ENCODE measurements at regions not wholly inside any gene's neighbourhood (a gene's known extent, or its start where the extent isn't known, plus 50 kb on each side); places are given as distances from the start of the nearest gene placed in this dataset.
"Not testable (repeated sequence)": the region's sequence is repeated elsewhere in the genome, so short reads cannot be mapped to it uniquely, and the experiment has no call there.

DNA sequence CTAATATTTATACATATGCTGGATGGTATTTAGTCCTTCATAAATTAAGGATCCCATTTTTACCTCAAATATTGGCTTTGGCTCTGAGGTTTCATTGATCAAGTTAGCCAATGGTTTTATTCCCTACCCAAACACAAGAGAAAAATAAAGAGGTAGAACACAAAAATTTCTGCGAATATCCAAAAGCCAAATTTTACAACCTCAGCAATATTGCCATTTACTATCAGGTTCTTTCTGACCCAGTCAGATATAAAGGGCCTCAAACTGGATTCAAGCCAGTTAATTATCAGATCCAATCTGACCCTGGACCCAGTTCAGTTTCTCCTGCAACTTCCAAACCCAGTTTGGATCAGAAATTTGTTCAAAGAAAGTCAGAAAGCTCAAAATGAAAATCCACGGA, 998.1 kb downstream of the SI start:
- no peak for DNase-seq

DNA sequence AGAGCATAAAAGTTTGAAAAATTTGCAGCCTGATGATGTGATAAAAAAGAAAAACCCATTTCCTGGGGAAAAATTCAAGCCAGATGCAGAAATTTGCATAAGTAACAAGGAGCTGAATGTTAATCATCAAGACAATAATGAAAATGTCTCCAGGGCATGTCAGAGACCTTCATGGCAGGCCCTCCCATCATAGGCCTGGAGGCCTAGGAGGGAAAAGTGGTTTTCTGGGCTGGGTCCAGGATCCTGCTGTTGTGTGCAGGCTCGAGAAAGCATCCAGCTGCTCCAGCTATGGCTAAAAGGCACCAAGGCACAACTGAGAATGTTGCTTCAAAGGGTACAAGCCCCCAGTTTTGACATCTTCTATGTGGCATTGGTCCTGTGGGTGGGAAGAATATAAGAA, 1014.0 kb downstream of the SI start:
- DNase-seq: no peak

DNA sequence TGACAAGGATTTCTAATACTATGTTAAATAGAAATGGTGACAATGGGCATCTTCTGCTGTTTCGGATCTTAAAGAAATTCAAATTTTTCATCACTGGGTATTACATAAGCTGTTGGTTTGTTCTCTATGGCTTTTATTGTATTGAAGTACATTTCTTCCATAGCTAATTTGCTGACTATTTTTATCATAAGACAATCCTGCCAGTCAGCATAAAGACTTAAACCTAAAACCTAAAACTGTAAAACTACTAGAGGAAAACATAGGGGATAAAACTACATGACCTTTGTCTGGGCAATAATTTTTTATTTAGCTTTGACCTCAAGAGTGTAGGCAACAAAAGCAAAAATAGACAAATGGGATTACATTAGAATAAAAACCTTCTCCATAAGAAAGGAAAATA, 1017.4 kb downstream of the SI start:
- DNase-seq: no peak

DNA sequence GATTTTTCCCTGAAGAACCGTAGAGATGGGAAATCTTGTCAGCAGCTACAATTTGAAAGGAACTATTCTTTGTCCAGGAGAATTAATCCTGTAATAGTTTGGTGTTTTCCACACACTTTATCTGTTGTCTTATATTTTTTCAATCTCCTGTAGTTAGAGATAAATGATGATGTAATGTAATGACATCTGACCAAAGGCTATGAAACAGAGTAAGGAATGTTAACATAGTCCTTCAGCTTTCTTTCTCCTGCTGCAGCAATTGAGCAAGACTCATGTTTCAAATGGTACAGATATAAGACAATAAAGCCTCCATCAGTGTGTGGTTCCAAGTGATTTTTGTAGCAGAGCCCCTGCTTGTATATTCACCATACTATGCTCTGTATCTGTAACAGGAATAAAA, 1028.4 kb downstream of the SI start:
- DNase-seq: no peak

DNA sequence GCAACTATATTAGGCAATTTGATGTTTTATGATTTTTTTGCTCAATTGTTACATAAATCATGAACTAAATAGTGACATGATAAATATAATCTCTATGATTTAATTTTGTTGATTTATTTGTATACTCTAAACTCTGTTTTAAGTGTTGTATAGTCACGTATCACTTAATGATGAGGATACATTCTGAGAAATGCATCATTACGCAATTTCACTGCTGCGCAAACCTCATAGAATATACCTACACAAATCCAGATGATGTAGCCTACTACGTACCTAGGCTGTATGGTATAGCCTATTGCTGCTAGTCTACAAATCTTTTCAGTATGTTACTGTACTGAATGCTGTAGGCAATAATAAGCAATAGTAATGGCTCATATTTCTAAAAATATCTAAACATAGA, 1029.8 kb downstream of the SI start:
- no peak for DNase-seq

DNA sequence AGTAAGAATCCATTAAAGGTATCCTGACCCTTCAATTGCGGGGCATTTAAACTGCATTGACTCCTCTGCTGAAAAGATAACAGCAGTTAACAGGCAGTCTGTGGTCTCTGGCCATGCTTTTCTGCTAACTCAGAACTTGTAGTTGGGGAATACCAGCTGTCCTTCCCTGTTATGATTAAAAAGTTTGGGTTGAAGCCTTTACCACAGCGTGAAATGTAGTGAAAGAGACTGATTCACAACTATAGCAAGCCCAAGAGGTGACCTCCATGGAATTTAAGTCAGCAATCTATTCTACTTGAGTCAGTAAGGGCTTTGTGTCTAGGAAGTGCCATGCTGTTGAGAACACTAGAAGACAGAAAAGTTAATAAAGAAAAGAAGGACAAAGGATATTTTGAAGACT, 1037.3 kb downstream of the SI start:
- no peak for DNase-seq

DNA sequence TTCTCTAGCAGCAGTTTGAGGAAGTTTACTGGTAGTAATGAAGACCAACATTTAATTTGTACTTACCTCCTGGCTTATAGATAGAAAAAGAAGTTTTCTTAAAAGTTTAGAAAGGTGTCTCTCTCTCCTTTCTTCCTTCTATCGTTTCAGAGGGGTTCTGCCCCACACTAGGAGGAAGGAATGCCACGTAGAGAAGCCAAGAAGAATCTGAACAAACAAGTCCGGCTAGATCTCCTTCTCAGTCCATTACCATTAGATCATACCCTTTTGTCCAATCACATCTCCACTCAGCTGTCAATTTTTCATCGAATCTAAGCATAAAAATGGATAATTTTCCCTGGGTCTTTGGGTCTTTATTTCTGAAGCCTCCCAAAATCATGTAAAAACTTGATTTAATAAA, 1048.1 kb downstream of the SI start:
- DNase-seq: no peak

DNA sequence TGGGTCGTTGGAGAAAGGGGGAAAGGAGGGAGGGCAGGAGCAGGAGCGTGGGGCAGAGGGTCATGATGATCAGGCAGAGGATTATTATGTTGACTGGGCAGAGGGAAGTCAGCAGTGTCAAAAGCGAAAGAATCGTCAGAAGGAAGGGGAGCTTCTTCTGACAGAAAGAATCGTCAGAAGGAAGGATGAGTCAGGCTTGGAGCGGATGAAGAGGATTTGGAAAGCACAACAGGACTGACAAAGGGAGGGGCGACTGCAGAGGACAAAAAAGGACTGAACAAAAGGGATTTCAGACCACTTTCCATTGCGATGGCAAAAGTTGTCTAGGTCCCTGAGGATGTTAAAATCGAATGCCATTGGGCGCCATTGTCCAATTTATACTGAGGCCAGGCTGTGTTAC, 1053.5 kb downstream of the SI start:
- no peak for DNase-seq

DNA sequence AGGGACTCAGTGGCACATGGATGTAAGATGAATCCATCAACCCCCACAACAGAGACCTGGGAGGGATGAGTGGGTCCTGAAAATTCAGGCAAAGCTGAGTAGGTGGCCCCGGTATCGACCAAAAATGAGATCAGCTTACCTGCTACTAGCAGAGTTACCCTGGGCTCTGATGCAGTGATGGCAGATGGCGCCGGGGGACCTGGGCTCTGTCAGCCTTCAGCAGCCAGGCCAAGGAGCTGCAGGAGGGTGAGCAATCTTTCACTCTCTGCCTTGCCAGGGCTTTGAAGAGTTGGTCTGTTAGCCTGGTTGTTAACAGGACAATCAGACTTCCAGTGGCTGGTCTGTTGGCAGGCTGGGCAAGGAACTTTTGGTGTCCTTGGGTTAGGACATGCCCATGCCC, 1054.8 kb downstream of the SI start:
- DNase-seq: no peak

DNA sequence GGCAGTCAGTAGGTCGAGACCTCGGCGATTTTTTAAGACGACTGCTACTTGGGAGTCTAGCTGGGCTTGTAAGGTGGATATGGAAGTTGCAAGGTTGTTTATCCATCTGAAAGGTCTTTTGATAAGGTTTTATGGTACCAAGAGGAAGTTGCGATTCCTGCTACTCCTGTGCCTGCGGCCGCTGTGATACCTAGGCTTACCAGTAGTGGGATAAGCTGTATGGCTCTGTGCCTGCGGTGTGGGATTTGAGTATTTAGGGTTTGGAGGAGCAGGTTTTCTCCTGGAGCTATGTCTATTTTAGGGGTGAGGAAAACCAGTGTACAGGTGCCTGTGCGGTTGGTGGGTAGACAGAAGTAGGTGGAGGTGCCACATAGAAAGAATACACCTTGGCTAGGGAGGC, 1059.8 kb downstream of the SI start:
- no peak for DNase-seq

DNA sequence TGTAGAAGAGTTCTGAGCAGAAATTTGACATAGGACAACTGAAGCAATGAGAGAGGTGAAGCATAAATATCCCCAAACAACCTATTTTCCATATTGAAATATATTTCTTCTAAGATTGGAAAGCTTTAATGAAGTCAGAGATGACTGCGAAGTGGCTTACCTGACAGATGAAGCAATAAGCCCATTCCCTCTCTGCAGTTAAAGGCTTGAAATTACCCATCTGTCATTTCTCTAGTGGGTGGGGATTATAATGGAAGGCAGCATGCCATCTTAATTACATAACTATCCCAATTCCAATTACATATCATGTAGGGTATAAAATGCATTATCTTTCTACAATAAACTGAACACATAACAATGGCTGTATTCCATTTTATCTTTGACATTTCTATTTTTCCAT, 1070.5 kb downstream of the SI start:
- DNase-seq: no peak

DNA sequence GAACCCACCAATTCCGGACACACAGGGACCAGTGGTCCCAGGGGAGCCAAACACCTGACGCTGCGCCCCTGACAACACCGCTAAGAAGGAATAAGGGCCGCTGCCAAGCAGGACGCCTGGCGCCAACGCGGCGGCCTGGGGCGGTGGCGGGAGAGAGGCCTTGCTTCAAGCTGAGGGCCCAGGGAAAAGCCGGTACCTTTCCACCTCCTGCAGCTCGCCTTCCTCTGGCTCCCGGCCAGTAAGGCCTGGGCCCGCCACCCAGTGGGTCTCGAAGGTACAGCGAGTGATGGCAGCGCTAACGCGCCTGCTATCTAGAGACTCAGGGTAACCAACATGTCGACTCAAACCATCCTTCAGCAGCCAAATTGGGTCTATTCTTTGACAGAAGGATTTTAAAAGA, 1074.1 kb downstream of the SI start:
- DNase-seq: no peak

DNA sequence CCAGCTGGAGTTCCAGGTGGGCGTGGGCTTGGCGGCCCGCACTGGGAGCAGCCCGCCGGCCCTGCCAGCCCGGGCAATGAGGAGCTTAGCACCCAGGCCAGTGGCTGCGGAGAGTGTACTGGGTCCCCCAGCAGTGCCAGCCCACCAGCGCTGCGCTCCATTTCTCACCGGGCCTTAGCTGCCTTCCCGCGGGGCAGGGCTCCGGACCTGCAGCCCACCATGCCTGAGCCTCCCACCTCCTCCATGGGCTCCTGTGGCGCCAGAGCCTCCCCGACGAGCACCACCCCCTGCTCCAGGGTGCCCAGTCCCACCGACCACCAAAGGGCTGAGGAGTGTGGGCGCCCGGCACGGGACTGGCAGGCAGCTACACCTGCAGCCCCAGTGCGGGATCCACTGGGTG, 1075.3 kb downstream of the SI start:
- DNase-seq: not testable (repeated sequence)

DNA sequence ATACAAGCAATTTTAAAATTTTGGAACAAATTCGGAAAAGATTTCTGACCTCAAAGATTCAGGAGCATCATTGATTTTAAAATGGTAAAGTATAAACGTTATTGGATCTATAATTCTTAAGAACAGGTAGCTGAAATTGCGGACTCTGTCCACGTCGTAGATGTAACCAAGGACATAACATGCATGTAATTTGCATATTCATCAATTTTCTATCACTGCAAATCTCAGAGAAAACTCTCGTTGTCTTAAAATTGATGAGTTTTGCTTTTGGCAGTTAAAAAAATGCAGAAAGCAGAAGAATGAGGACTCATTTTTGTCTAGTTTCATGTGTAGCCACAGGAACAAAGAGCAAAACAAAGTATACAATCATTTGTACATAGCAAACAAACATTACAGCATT, 1094.4 kb downstream of the SI start:
- no peak for DNase-seq

DNA sequence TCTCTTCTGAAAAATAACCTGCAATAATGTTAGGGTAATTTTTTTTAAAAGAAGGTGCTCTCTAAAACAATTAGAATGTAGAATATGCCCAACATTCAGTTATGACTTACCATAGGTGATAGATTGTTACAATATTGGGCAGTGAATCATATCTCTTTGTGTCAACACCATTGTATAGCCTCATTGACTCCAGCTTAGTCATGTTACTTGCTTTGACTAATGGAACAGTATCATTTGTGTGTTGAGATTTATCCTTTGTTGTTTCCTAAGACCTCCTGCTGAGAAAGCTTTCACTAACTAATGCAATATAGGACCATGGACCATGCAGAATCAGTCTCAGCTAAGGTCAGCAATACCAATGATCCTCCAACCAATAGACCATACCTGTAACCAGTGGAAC, 1106.4 kb downstream of the SI start:
- no peak for DNase-seq

DNA sequence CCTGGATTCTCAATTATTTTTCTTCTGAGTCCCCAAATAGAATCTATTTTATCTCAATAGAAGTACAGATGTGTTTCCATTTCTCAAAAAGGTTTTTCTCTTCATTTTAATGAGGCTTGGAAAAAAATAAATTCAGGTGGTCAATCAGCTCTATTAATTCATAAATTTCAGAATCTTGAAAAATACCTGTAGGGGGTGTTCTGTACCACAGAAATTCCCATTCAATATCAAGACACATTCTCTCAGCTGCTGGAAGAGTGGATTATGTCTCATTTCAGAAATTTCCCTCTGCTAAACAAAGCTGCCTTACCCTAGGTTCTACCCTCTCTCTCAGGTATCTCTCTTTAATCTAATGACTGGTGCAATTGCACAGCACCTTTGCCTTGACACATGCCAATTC, 1121.2 kb downstream of the SI start:
- no peak for DNase-seq

DNA sequence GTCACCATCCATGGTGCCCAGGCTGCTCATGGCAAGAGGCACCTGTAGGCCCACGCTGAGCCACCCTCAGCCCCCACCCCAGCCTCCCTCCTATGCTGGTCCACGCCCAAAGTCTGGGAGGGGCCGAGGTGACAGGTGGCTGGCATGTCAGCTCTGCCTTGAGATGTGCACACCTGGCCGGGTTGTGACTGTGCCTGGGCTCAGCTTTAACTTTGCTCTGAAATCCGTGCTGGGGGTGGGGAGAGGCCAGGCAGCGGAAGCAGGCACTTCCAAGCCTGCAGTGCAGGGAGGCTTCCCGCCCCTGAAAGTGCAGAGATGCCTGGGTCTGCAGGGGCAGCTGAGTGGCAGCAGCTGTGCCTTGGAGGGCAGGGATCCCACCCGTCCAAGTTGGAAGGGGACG, 1124.8 kb downstream of the SI start:
- no peak for DNase-seq

DNA sequence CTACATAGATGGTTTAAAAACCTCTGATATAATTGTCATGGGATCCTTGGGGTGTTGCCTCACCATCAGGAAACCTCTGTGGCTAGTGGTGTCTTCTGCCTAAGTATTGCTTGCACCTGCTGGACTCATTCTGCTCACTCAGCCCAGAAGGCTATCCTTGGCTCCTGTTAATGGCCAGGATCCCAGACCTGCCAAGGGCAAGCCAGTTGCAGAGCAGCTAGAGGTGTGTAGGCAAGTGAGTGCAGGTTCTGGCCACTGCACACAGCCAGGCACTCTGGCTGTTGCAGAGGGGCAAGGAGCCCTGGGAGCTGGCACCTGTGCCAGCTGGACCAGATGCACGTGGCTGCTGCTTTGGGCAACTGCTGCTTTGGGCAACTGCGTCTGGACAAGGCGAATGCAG, 1125.8 kb downstream of the SI start:
- no peak for DNase-seq

DNA sequence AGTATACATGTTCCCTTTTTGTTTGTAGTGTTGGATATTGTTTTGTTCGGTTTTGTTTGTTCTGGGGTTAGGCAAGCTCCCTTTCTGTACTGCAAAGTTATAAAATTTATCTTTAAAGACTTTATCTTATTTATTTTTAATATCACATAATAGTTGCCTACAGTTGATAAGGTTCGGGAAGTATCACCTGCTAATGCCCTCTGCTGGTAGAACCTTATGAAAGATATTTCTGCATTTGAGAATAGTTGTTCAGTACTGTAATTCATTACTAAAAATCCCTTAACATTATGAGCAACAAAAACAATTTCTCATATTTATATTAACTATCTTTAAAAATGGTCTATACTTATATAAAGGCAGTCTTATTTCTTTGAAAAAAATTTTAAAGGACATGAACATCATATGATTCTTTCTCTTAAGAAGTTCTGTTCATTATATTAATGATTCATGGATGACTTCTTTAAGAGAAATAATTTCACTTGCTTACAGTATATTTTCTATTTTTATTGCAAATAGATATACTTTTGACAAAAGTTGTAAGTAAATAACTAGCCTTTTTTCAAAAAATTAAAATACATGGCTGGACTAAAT, 1126.8 kb downstream of the SI start:
- DNase-seq: no peak

DNA sequence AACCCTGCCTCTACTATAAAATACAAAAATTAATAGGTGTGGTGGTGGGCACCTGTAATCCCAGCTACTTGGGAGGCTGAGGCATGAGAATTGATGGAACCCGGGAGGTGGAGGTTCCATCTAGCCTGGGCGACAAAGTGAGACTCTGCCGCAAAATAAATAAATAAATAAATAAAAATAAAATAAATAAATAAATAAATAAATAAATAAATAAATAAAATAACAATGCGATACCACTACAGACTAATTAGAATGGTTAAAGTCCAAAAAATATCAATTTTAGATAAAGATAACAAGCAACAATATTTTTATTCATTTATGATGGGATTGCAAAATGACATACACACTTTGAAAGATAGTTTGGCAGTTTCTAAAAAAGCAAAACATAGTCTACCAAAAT, 1131.5 kb downstream of the SI start:
- no peak for DNase-seq

DNA sequence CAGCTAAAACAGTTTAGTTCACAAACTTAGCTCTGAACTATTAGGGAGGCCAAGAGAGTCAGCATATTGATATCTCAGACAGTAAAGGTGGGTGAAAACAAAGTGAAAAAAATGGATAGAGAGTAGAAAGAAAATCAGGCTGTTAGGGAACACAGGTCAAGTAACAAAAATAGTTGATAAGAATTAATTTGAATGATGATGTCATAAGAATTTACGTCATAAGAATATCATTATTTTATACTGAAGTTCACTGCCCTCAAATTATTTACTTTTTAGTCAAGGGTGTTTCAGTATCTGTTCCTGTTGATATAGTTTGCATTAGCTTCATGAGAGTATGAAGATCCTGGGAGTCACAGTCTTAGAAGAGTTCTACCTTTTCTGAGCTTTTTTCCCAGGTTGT, 1134.6 kb downstream of the SI start:
- DNase-seq: no peak

DNA sequence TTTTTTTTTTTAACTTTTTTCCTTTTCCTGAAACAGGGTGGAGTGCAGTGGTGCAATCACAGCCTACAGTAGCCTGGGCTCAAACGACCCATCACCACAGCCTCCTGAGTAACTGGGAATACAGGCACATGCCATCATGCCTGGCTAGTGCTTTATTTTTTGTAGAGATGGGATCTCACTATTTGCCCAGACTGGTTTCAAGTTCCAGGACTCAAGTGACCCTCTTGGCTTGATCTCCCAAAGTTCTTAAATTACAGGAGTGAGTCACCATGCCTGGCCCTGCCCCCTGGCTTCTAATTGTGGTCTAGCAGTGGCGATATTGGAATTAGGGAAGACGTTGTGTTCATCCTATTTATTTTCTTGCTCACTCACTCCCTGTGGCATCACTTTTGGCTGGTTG, 1138.4 kb downstream of the SI start:
- DNase-seq: no peak

DNA sequence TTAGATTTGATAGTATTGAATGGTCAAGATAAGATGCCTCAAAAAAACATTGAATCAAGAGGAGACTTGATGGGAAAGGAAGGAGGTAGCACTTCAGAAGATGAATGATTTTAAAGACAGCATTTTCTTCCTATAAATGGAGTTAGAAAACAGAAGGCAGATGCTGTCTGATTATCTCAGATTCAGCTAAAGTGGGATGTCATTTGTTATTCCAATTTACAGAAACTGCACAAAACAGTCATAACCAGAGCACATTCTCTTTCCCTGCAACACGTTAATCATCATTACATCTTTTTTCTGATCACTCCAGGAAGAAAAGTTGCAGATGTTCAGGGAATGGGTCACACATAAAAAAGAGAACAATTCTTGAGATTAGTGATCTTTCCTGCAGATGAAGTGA, 1141.8 kb downstream of the SI start:
- no peak for DNase-seq

DNA sequence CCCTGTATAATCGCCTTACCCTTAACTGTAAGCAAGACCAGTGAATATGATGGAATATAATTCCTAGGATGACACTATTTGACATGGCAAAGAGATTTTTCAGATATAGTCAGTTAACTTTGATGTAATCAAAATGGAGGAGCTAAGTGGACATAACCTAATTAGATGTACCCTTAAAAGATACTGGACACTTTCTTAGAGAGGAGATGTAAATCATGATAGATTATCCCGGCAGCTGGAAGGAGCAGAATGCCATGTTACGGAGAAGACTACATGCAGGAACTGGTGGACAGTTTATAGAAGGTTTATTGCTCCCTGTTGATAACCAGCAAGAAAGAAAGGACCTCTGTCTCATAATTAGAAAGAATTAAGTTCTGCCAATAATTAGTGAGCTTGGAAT, 1142.9 kb downstream of the SI start:
- no peak for DNase-seq

DNA sequence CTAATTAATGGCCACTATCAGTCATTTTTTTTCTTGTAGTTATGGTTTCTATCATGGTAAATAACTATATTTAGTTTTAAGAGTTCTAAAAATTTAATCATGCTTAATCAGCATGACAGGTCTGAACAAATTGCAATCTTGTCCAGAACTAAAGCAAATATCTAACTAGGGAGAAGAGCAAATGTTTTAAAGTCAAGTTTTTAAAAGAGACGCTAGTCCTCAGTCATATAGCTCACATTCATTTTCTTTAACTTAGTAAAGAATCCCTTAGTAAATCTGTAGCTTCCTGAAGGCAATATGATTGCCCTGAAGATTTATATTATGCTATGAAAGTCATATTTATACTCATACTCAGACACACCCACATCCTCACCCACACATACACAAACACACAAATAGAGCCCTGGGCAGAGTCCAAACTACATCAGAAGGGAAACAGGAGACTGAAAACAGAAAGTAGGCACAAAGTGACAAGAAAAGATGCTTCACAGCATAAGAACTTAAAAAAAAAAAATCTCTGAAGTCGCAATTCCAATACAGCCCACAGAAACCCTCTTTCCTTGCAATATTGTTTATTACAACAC, 1149.1 kb downstream of the SI start:
- no peak for DNase-seq

DNA sequence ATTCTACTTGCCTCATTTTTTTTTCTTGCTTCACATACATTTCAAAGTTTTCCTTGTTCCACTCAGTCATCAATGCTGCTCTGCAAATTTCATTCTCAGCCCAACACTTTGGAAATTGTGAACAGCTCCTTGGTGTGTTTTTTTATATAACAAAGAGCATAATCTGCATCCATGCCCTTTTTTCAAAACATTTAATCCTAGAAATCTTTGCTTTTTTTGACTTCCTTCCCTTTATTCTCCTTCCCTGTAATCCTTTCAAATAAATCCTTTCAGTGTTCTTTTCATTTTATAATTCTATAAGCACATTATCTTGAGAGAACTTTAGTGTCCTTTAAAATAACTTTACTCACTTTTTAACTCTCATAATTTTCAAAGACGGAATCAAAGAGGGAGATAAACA, 1150.8 kb downstream of the SI start:
- no peak for DNase-seq
